ENCODE measurements at regions not wholly inside any gene's neighbourhood (a gene's known extent, or its start where the extent isn't known, plus 50 kb on each side); places are given as distances from the start of the nearest gene placed in this dataset.

- no peak for DNase-seq (ENCODE audit: low read depth in 6 of 9, low spot score in 9 of 9)
- no peaks in the 10 kb centered on the region for H3K4me1 ChIP-seq (ENCODE audit: control insufficient read depth in 2 of 2, insufficient read depth in 2 of 2, low read length in 2 of 2)
- H3K27ac ChIP-seq (ENCODE audit: low read depth in 1 of 2, low read length in 1 of 2) = no peak overlapping the region
- H3K36me3 ChIP-seq (ENCODE audit: control insufficient read depth in 2 of 2, insufficient read depth in 2 of 2, low read length in 1 of 2) = no peaks in the 10 kb centered on the region
- H3K9me3 ChIP-seq (ENCODE audit: control insufficient read depth in 2 of 2, insufficient read depth in 1 of 2, low read length in 1 of 2) = peaks cover 0 to 6% of the 10 kb centered on the region in 2 donors
- H3K4me3 ChIP-seq (ENCODE audit: low read length in 2 of 2) = no peak overlapping the region
- 94% methylated on average over 5 of the region's 5 CpGs for WGBS
- H3K27me3 ChIP-seq (ENCODE audit: control insufficient read depth in 2 of 2, insufficient read depth in 1 of 2, low read length in 1 of 2) = no peaks in the 10 kb centered on the region
Observed at GRCh38 chr4:171759274-171759673, 53.9 kb upstream of the GALNTL6 start.

DNA sequence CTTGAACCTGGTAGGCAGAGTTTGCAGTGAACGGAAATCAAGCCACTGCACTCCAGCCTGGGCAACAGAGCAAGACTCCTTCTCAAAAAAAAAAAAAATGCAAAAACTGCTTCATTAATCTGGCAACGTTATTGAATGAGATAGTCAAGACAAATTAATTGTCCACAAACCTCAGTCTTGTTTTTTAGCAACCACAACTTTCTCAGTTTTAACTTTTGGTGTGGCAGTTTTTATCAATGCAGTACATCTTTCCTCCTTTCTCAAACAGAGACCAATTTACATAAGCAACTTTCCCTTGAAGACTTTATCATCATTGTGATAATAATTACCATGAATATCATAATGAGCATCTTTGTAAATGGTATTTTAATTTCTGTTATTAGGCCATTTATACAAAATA is 61.7 kb upstream of the GALNTL6 start:
- Histone ChIP-seq H3K4me1 (ENCODE audit: control insufficient read depth in 2 of 2, insufficient read depth in 2 of 2, low read length in 2 of 2) (no peaks in the 10 kb centered on the region), H3K27ac (ENCODE audit: low read depth in 1 of 2, low read length in 1 of 2) (no peak overlapping the region), H3K27me3 (ENCODE audit: control insufficient read depth in 2 of 2, insufficient read depth in 1 of 2, low read length in 1 of 2) (no peaks in the 10 kb centered on the region), H3K36me3 (ENCODE audit: control insufficient read depth in 2 of 2, insufficient read depth in 2 of 2, low read length in 1 of 2) (no peaks in the 10 kb centered on the region), H3K4me3 (ENCODE audit: low read length in 2 of 2) (no peak overlapping the region), H3K9me3 (ENCODE audit: control insufficient read depth in 2 of 2, insufficient read depth in 1 of 2, low read length in 1 of 2) (no peaks in the 10 kb centered on the region)
- 55% methylated on average over 2 of the region's 2 CpGs for WGBS
- no peak for DNase-seq (ENCODE audit: low read depth in 6 of 9, low spot score in 9 of 9)

DNA sequence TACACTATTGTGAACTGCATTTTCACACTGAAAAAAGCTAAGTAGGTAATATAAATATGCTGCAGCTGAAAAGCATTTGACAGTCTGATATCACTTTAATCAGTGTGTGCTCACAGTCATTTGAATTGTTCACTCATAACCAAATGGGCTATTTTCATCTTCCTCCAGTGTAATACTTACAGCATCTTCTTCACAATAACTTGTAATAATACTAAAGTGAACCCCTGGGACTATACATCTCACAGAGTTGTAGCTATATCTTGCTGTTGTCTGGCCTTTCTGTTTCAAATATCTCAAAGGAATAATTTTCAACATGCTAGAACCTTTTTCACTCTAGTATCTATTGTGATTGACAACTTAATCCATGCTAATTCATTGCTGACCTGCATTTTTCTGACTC is 66.8 kb upstream of the GALNTL6 start:
- DNase-seq (ENCODE audit: low read depth in 6 of 9, low spot score in 9 of 9) = no peak
- Histone ChIP-seq H3K4me3 (ENCODE audit: low read length in 2 of 2) (no peak overlapping the region), H3K36me3 (ENCODE audit: control insufficient read depth in 2 of 2, insufficient read depth in 2 of 2, low read length in 1 of 2) (no peaks in the 10 kb centered on the region)

GRCh38 chr4:171742436-171742835 is 70.8 kb upstream of the GALNTL6 start:
- Histone ChIP-seq H3K27ac (ENCODE audit: low read depth in 1 of 2, low read length in 1 of 2) (no peak overlapping the region), H3K9me3 (ENCODE audit: control insufficient read depth in 2 of 2, insufficient read depth in 1 of 2, low read length in 1 of 2) (no peaks in the 10 kb centered on the region), H3K27me3 (ENCODE audit: control insufficient read depth in 2 of 2, insufficient read depth in 1 of 2, low read length in 1 of 2) (no peaks in the 10 kb centered on the region), H3K4me1 (ENCODE audit: control insufficient read depth in 2 of 2, insufficient read depth in 2 of 2, low read length in 2 of 2) (no peaks in the 10 kb centered on the region), H3K4me3 (ENCODE audit: low read length in 2 of 2) (no peak overlapping the region), H3K36me3 (ENCODE audit: control insufficient read depth in 2 of 2, insufficient read depth in 2 of 2, low read length in 1 of 2) (no peaks in the 10 kb centered on the region)
- WGBS = 89% methylated on average over 5 of the region's 5 CpGs
- no peak for DNase-seq (ENCODE audit: low read depth in 6 of 9, low spot score in 9 of 9)

More for the DNA sequence above, 66.8 kb upstream of the GALNTL6 start:
- Histone ChIP-seq H3K27ac (ENCODE audit: low read depth in 1 of 2, low read length in 1 of 2) (no peak overlapping the region), H3K27me3 (ENCODE audit: control insufficient read depth in 2 of 2, insufficient read depth in 1 of 2, low read length in 1 of 2) (no peaks in the 10 kb centered on the region), H3K4me1 (ENCODE audit: control insufficient read depth in 2 of 2, insufficient read depth in 2 of 2, low read length in 2 of 2) (no peaks in the 10 kb centered on the region), H3K9me3 (ENCODE audit: control insufficient read depth in 2 of 2, insufficient read depth in 1 of 2, low read length in 1 of 2) (no peaks in the 10 kb centered on the region)

- Histone ChIP-seq H3K4me1 (ENCODE audit: control insufficient read depth in 2 of 2, insufficient read depth in 2 of 2, low read length in 2 of 2) (no peaks in the 10 kb centered on the region), H3K27me3 (ENCODE audit: control insufficient read depth in 2 of 2, insufficient read depth in 1 of 2, low read length in 1 of 2) (no peaks in the 10 kb centered on the region), H3K9me3 (ENCODE audit: control insufficient read depth in 2 of 2, insufficient read depth in 1 of 2, low read length in 1 of 2) (no peaks in the 10 kb centered on the region), H3K36me3 (ENCODE audit: control insufficient read depth in 2 of 2, insufficient read depth in 2 of 2, low read length in 1 of 2) (no peaks in the 10 kb centered on the region), H3K4me3 (ENCODE audit: low read length in 2 of 2) (no peak overlapping the region), H3K27ac (ENCODE audit: low read depth in 1 of 2, low read length in 1 of 2) (no peak overlapping the region)
- 97% methylated on average over 1 of the region's 1 CpG for WGBS
- no peak for DNase-seq (ENCODE audit: low read depth in 6 of 9, low spot score in 9 of 9)
Observed at GRCh38 chr4:171727185-171727584, 86.0 kb upstream of the GALNTL6 start.

- no peaks in the 10 kb centered on the region for H3K4me1 ChIP-seq (ENCODE audit: control insufficient read depth in 2 of 2, insufficient read depth in 2 of 2, low read length in 2 of 2)
- no peak for DNase-seq (ENCODE audit: low read depth in 6 of 9, low spot score in 9 of 9)
- H3K27ac ChIP-seq (ENCODE audit: low read depth in 1 of 2, low read length in 1 of 2) = no peak overlapping the region
- 90% methylated on average over 2 of the region's 2 CpGs for WGBS
- no peaks in the 10 kb centered on the region for H3K27me3 ChIP-seq (ENCODE audit: control insufficient read depth in 2 of 2, insufficient read depth in 1 of 2, low read length in 1 of 2)
- no peak overlapping the region for H3K4me3 ChIP-seq (ENCODE audit: low read length in 2 of 2)
- no peaks in the 10 kb centered on the region for H3K36me3 ChIP-seq (ENCODE audit: control insufficient read depth in 2 of 2, insufficient read depth in 2 of 2, low read length in 1 of 2)
- H3K9me3 ChIP-seq (ENCODE audit: control insufficient read depth in 2 of 2, insufficient read depth in 1 of 2, low read length in 1 of 2) = peaks cover 0 to 2% of the 10 kb centered on the region in 2 donors
Observed at GRCh38 chr4:171721937-171722336, 91.3 kb upstream of the GALNTL6 start.

- 90% methylated on average over 2 of the region's 2 CpGs for WGBS
- DNase-seq (ENCODE audit: low read depth in 6 of 9, low spot score in 9 of 9) = no peak
Observed at GRCh38 chr4:171719691-171720090, 93.5 kb upstream of the GALNTL6 start.

DNA sequence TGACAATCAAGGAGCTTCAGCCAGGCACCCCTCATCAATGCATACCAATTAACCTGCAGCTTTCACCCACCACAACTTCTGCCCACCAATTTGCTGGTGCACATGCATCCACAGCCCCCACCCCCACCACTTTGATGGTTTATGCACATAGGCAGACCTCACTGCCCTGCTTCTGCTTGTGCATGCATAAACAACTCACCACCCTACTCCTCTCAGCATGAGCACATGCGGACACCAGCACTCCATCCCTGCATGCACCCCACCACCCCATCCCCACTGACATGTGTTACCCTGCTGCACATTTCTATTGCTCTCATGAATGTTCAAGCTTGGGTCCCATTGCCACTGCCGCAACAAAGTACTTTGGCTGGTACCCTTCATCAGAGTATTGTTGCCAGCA is 94.5 kb upstream of the GALNTL6 start:
- DNase-seq (ENCODE audit: low read depth in 6 of 9, low spot score in 9 of 9) = no peak
- WGBS = 98% methylated on average over 2 of the region's 2 CpGs
- Histone ChIP-seq H3K4me1 (ENCODE audit: control insufficient read depth in 2 of 2, insufficient read depth in 2 of 2, low read length in 2 of 2) (no peaks in the 10 kb centered on the region), H3K4me3 (ENCODE audit: low read length in 2 of 2) (no peak overlapping the region), H3K36me3 (ENCODE audit: control insufficient read depth in 2 of 2, insufficient read depth in 2 of 2, low read length in 1 of 2) (no peaks in the 10 kb centered on the region), H3K27me3 (ENCODE audit: control insufficient read depth in 2 of 2, insufficient read depth in 1 of 2, low read length in 1 of 2) (no peaks in the 10 kb centered on the region), H3K27ac (ENCODE audit: low read depth in 1 of 2, low read length in 1 of 2) (no peak overlapping the region), H3K9me3 (ENCODE audit: control insufficient read depth in 2 of 2, insufficient read depth in 1 of 2, low read length in 1 of 2) (peaks cover 4 to 17% of the 10 kb centered on the region in 2 donors)

More at GRCh38 chr4:171719691-171720090, 93.5 kb upstream of the GALNTL6 start:
- no peaks in the 10 kb centered on the region for H3K27me3 ChIP-seq (ENCODE audit: control insufficient read depth in 2 of 2, insufficient read depth in 1 of 2, low read length in 1 of 2)
- no peaks in the 10 kb centered on the region for H3K4me1 ChIP-seq (ENCODE audit: control insufficient read depth in 2 of 2, insufficient read depth in 2 of 2, low read length in 2 of 2)
- H3K27ac ChIP-seq (ENCODE audit: low read depth in 1 of 2, low read length in 1 of 2) = no peak overlapping the region
- peaks cover 4 to 16% of the 10 kb centered on the region in 2 donors for H3K9me3 ChIP-seq (ENCODE audit: control insufficient read depth in 2 of 2, insufficient read depth in 1 of 2, low read length in 1 of 2)
- no peak overlapping the region for H3K4me3 ChIP-seq (ENCODE audit: low read length in 2 of 2)
- H3K36me3 ChIP-seq (ENCODE audit: control insufficient read depth in 2 of 2, insufficient read depth in 2 of 2, low read length in 1 of 2) = no peaks in the 10 kb centered on the region

- H3K4me3 ChIP-seq (ENCODE audit: low read length in 2 of 2) = no peak overlapping the region
- no peaks in the 10 kb centered on the region for H3K36me3 ChIP-seq (ENCODE audit: control insufficient read depth in 2 of 2, insufficient read depth in 2 of 2, low read length in 1 of 2)
- no peaks in the 10 kb centered on the region for H3K27me3 ChIP-seq (ENCODE audit: control insufficient read depth in 2 of 2, insufficient read depth in 1 of 2, low read length in 1 of 2)
- no peak for DNase-seq (ENCODE audit: low read depth in 6 of 9, low spot score in 9 of 9)
- H3K4me1 ChIP-seq (ENCODE audit: control insufficient read depth in 2 of 2, insufficient read depth in 2 of 2, low read length in 2 of 2) = no peaks in the 10 kb centered on the region
- 86% methylated on average over 1 of the region's 1 CpG for WGBS
- peaks cover 4 to 17% of the 10 kb centered on the region in 2 donors for H3K9me3 ChIP-seq (ENCODE audit: control insufficient read depth in 2 of 2, insufficient read depth in 1 of 2, low read length in 1 of 2)
- no peak overlapping the region for H3K27ac ChIP-seq (ENCODE audit: low read depth in 1 of 2, low read length in 1 of 2)
Observed at GRCh38 chr4:171718069-171718468, 95.1 kb upstream of the GALNTL6 start.

- Histone ChIP-seq H3K9me3 (ENCODE audit: control insufficient read depth in 2 of 2, insufficient read depth in 1 of 2, low read length in 1 of 2) (peaks cover 4 to 17% of the 10 kb centered on the region in 2 donors), H3K4me1 (ENCODE audit: control insufficient read depth in 2 of 2, insufficient read depth in 2 of 2, low read length in 2 of 2) (no peaks in the 10 kb centered on the region), H3K27me3 (ENCODE audit: control insufficient read depth in 2 of 2, insufficient read depth in 1 of 2, low read length in 1 of 2) (no peaks in the 10 kb centered on the region), H3K27ac (ENCODE audit: low read depth in 1 of 2, low read length in 1 of 2) (no peak overlapping the region), H3K36me3 (ENCODE audit: control insufficient read depth in 2 of 2, insufficient read depth in 2 of 2, low read length in 1 of 2) (no peaks in the 10 kb centered on the region), H3K4me3 (ENCODE audit: low read length in 2 of 2) (no peak overlapping the region)
- DNase-seq (ENCODE audit: low read depth in 6 of 9, low spot score in 9 of 9) = no peak
Observed at GRCh38 chr4:171717231-171717741, 95.9 kb upstream of the GALNTL6 start.

All from thymus (tissue), 11 donors.